Neural cell (in vitro differentiated cells): ENCODE measurements at regions not wholly inside any gene's neighbourhood (a gene's known extent, or its start where the extent isn't known, plus 50 kb on each side); places are given as distances from the start of the nearest gene placed in this dataset.

ENCODE experiments used
- H2AFZ ChIP-seq: fragments of 200-600, 300-800 bp; sonication (generic), shearing (Covaris generic); 2 replicates; pipeline ENCODE4 v1.6.0; 2014; ENCODE audit warnings: low read depth, mild to moderate bottlenecking, antibody characterized with exemption, low read length, moderate library complexity
- H3F3A ChIP-seq: fragments of 200-600 bp; shearing (Covaris generic); 2 replicates; pipeline ENCODE4 v1.6.1; 2016; ENCODE audit warnings: mild to moderate bottlenecking, moderate library complexity, mixed read lengths, antibody characterized with exemption, low read length; ENCODE audit not compliant: insufficient read depth, poor library complexity, severe bottlenecking
- H3K27ac ChIP-seq: fragments of 200-600, 300-800 bp; sonication (generic), shearing (Covaris generic); 2 replicates; pipeline ENCODE4 v1.5.1; 2014; ENCODE audit warnings: mild to moderate bottlenecking, low read length, moderate library complexity
- H3K27me3 ChIP-seq: fragments of 300-800, 200-600 bp; sonication (generic), shearing (Covaris generic); 2 replicates; pipeline ENCODE4 v1.6.0; 2014; ENCODE audit warnings: mild to moderate bottlenecking, low read depth, low read length, moderate library complexity; ENCODE audit not compliant: insufficient read depth
- H3K36me3 ChIP-seq: fragments of 300-800, 200-600 bp; sonication (generic), shearing (Covaris generic); 2 replicates; pipeline ENCODE4 v1.5.1; 2014; ENCODE audit warnings: mild to moderate bottlenecking, antibody characterized with exemption, low read length, moderate library complexity; ENCODE audit not compliant: insufficient read depth
- H3K4me2 ChIP-seq: fragments of 300-800, 200-600 bp; sonication (generic), shearing (Covaris generic); 2 replicates; pipeline ENCODE4 v1.6.0; 2014; ENCODE audit warnings: mild to moderate bottlenecking, low read length
- H3K4me3 ChIP-seq: fragments of 300-800, 200-600 bp; sonication (generic), shearing (Covaris generic); 2 replicates; pipeline ENCODE4 v1.5.1; 2014; ENCODE audit warnings: mild to moderate bottlenecking, low read length, moderate library complexity
- H3K79me2 ChIP-seq: fragments of 200-600 bp; shearing (Covaris generic); replicated peaks from 2 replicates; pipeline ENCODE4 v1.6.0; 2014; ENCODE audit warnings: mild to moderate bottlenecking, low read length, moderate library complexity; ENCODE audit not compliant: insufficient read depth
- H3K9ac ChIP-seq: fragments of 300-800, 200-600 bp; sonication (generic), shearing (Covaris generic); 2 replicates; pipeline ENCODE4 v1.6.1; 2016; ENCODE audit warnings: mild to moderate bottlenecking, low read length, mixed read lengths
- H3K9me2 ChIP-seq: fragments of 200-600 bp; shearing (Covaris generic); 2 replicates; pipeline ENCODE4 v1.6.1; 2016; ENCODE audit warnings: mild to moderate bottlenecking, low read length, mixed read lengths; ENCODE audit not compliant: insufficient read depth
- H3K9me3 ChIP-seq: fragments of 200-600, 300-800 bp; sonication (generic), shearing (Covaris generic); 2 replicates; pipeline ENCODE4 v1.6.1; 2016; ENCODE audit warnings: mild to moderate bottlenecking, mixed run types, low read length, moderate library complexity, mixed read lengths
- H4K20me1 ChIP-seq: fragments of 200-600 bp; shearing (Covaris generic); 2 replicates; pipeline ENCODE4 v1.6.1; 2016; ENCODE audit warnings: mild to moderate bottlenecking, mixed run types; ENCODE audit not compliant: insufficient read depth
- CTCF ChIP-seq: fragments of 450-650 bp; IDR thresholded peaks from 2 replicates; pipeline ENCODE4 v1.5.1; 2014; ENCODE audit warnings: antibody characterized with exemption, mild to moderate bottlenecking, moderate library complexity; ENCODE audit not compliant: poor library complexity, severe bottlenecking
- EP300 ChIP-seq: fragments of 450-650 bp; conservative IDR thresholded peaks from 2 replicates; pipeline ENCODE4 v1.6.1; 2014; ENCODE audit warnings: antibody characterized with exemption, mild to moderate bottlenecking, moderate library complexity; ENCODE audit not compliant: poor library complexity, severe bottlenecking
- EZH2 ChIP-seq: fragments of 200-600, 300-800 bp; shearing (Covaris generic), sonication (generic); IDR thresholded peaks from 2 replicates; pipeline ENCODE4 v1.6.1; 2014; ENCODE audit warnings: antibody characterized with exemption, low read length, borderline replicate concordance, mild to moderate bottlenecking; ENCODE audit not compliant: insufficient read depth, poor library complexity, severe bottlenecking
- MXI1 ChIP-seq: fragments of 450-650 bp; conservative IDR thresholded peaks from 2 replicates; pipeline ENCODE4 v1.6.1; 2014; ENCODE audit warnings: antibody characterized with exemption, mild to moderate bottlenecking; ENCODE audit not compliant: poor library complexity, severe bottlenecking
- POLR2AphosphoS5 ChIP-seq: IDR thresholded peaks from 2 replicates; pipeline ENCODE4 v1.6.1; 2012
- RAD21 ChIP-seq: fragments of 450-650 bp; conservative IDR thresholded peaks from 2 replicates; pipeline ENCODE4 v1.6.1; 2014; ENCODE audit warnings: antibody characterized with exemption, mild to moderate bottlenecking, moderate library complexity
- SMC3 ChIP-seq: fragments of 450-650 bp; conservative IDR thresholded peaks from 2 replicates; pipeline ENCODE4 v1.6.1; 2014; ENCODE audit warnings: antibody characterized with exemption, mild to moderate bottlenecking, moderate library complexity; ENCODE audit not compliant: poor library complexity
- TAF1 ChIP-seq: IDR thresholded peaks from 2 replicates; pipeline ENCODE4 v1.6.1; 2012; ENCODE audit warnings: low read depth
- TF ChIP-seq, protein P1 (sequence below): IDR thresholded peaks from 2 replicates; pipeline ENCODE4 v1.6.1; 2012; ENCODE audit warnings: borderline replicate concordance

DNA sequence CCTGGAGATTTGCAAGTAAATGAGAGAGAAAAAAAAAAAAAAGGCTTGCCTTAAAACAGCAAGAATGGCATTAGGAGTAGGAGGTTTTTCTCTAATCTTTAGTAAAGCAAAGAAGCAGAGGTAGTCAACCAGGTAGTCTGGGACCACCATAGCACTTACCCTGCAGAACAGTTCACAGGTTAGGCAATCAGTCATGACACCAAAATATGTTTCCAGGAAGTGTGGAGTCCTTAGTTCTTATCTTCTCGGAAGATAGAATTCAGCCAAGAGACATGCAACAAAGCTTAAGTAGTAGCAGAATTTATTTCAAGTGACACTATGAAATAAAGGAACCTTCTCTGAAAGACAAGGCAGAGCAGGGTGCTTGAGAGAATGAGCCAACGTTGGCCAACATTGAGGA, 295.8 kb downstream of the IPO8 start:
- Histone ChIP-seq H3K79me2 (no peaks in the 10 kb centered on the region), H3K4me2 (no peak overlapping the region), H3K27me3 (no peaks in the 10 kb centered on the region), H3K36me3 (no peaks in the 10 kb centered on the region), H3K9me2 (no peaks in the 10 kb centered on the region), H3K4me3 (no peak overlapping the region), H3K9me3 (no peaks in the 10 kb centered on the region), H2AFZ (no peak overlapping the region), H3F3A (no peaks in the 10 kb centered on the region), H3K9ac (no peak overlapping the region), H4K20me1 (no peaks in the 10 kb centered on the region), H3K27ac (no peak overlapping the region)
- TF ChIP-seq SMC3, result no peak
- TF ChIP-seq MXI1, result no peak
- TF ChIP-seq RAD21, result no peak
- TF ChIP-seq, protein P1, sequence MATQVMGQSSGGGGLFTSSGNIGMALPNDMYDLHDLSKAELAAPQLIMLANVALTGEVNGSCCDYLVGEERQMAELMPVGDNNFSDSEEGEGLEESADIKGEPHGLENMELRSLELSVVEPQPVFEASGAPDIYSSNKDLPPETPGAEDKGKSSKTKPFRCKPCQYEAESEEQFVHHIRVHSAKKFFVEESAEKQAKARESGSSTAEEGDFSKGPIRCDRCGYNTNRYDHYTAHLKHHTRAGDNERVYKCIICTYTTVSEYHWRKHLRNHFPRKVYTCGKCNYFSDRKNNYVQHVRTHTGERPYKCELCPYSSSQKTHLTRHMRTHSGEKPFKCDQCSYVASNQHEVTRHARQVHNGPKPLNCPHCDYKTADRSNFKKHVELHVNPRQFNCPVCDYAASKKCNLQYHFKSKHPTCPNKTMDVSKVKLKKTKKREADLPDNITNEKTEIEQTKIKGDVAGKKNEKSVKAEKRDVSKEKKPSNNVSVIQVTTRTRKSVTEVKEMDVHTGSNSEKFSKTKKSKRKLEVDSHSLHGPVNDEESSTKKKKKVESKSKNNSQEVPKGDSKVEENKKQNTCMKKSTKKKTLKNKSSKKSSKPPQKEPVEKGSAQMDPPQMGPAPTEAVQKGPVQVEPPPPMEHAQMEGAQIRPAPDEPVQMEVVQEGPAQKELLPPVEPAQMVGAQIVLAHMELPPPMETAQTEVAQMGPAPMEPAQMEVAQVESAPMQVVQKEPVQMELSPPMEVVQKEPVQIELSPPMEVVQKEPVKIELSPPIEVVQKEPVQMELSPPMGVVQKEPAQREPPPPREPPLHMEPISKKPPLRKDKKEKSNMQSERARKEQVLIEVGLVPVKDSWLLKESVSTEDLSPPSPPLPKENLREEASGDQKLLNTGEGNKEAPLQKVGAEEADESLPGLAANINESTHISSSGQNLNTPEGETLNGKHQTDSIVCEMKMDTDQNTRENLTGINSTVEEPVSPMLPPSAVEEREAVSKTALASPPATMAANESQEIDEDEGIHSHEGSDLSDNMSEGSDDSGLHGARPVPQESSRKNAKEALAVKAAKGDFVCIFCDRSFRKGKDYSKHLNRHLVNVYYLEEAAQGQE, result no peak
- no peak for TF ChIP-seq EP300
- TF ChIP-seq TAF1, result no peak
- TF ChIP-seq CTCF, result no peak
- TF ChIP-seq POLR2AphosphoS5, result no peak
- TF ChIP-seq EZH2, result no peak

DNA sequence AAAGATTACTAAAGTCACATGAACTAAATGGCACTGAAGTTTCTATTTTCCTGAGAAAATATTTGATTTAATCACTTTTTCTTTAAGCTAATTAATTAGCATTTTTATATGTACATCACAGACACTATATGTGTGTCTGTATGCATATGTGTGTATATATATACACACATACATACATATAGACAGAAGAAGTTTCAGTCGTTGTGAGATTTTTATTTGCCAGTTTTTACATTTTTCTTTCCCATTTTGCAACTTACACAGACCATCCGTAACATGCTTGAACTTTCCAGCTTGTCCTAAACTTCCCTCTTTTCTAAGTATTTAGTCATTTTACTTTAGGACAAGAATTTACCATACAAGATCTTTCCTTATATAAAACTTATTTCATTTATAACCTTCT, 299.1 kb downstream of the IPO8 start:
- no peaks in the 10 kb centered on the region for H3K27me3 ChIP-seq
- H3K79me2 ChIP-seq, result no peaks in the 10 kb centered on the region
- H2AFZ ChIP-seq, result no peak overlapping the region
- H4K20me1 ChIP-seq, result no peaks in the 10 kb centered on the region
- H3K36me3 ChIP-seq, result no peaks in the 10 kb centered on the region
- TF ChIP-seq POLR2AphosphoS5 (no peak), EZH2 (no peak), RAD21 (no peak), SMC3 (no peak), EP300 (no peak), CTCF (no peak)
- TF ChIP-seq, protein P1, result no peak
- H3K4me3 ChIP-seq, result no peak overlapping the region
- no peaks in the 10 kb centered on the region for H3K9me2 ChIP-seq
- H3K9me3 ChIP-seq, result no peaks in the 10 kb centered on the region
- H3K27ac ChIP-seq, result no peak overlapping the region
- H3F3A ChIP-seq, result no peaks in the 10 kb centered on the region
- H3K9ac ChIP-seq, result no peak overlapping the region
- H3K4me2 ChIP-seq, result no peak overlapping the region
